K562 (cell line): ENCODE measurements at regions not wholly inside any gene's neighbourhood (a gene's known extent, or its start where the extent isn't known, plus 50 kb on each side); places are given as distances from the start of the nearest gene placed in this dataset.

Source experiments
- ATAC-seq: fragments of 200-7000 bp; cut with Tn5 transposase; 3 replicates; pipeline ENCODE4 v1.9.1; 2020; ENCODE audit warnings: moderate library complexity
- BruUV-seq: library from RNA; stranded (reverse); fragments of 400-500 nt; replicated peaks from 2 replicates; lab custom pipeline; 2021; lab: Mats Ljungman, UMichigan
- CTCF ChIA-PET: fragments of 300-600 bp; formaldehyde crosslinking; extraction: SDS; loops from one replicate; lab custom pipeline; 2021; ENCODE audit warnings: low intra/inter-chr PET ratio; lab: Yijun Ruan, JAX
- POLR2A ChIA-PET: fragments of 300-600, 350-650 bp; sonication (Branson Sonifier 250); formaldehyde crosslinking; extraction: SDS; loops from one replicate; lab custom pipeline; 2021; ENCODE audit warnings: antibody characterized with exemption, inconsistent platforms; lab: Yijun Ruan, JAX
- DNase-seq, 4 experiments: peaks; one replicate each; pipeline versions ENCODE4 v3.0.0 to v3.0.0-alpha.2; 2011 to 2018; ENCODE audit warnings: low spot score in 3 of 4, mixed read lengths in 3 of 4; ENCODE audit errors: extremely low read depth in 1 of 4
- FAIRE-seq: peaks from 2 replicates; lab custom pipeline; 2011; peaks lifted over from hg19 to GRCh38; lab: Jason Lieb, UNC
- H2AFZ ChIP-seq: 2 replicates; pipeline ENCODE4 v1.6.0; 2011; ENCODE audit warnings: low read depth, low read length, control low read depth, inconsistent platforms
- H3K27ac ChIP-seq: fragments of 200-600 bp; 3 replicates; pipeline ENCODE4 v1.8.0; 2011; ENCODE audit warnings: low read depth, mild to moderate bottlenecking, control low read depth, inconsistent platforms, low read length, moderate library complexity, mixed read lengths; ENCODE audit errors: extremely low read depth
- H3K27me3 ChIP-seq, 2 experiments: fragments of 300-600 bp in 1 of 2; 2 replicates in 1 of 2; 3 replicates in 1 of 2; pipeline versions ENCODE4 v1.6.0 to v1.8.0; 2011; ENCODE audit warnings: inconsistent platforms in 2 of 2, low read length in 2 of 2, mild to moderate bottlenecking in 1 of 2, mixed read lengths in 1 of 2, moderate library complexity in 1 of 2; ENCODE audit not compliant: control insufficient read depth in 2 of 2, insufficient read depth in 2 of 2
- H3K36me3 ChIP-seq: fragments of 300-600 bp; 3 replicates; pipeline ENCODE4 v1.8.0; 2011; ENCODE audit warnings: mild to moderate bottlenecking, low read length, inconsistent platforms; ENCODE audit not compliant: control insufficient read depth, insufficient read depth
- H3K4me1 ChIP-seq, 2 experiments: fragments of 200-600 bp in 1 of 2; replicated peaks in 1 of 2; 2 replicates in 1 of 2; 3 replicates in 1 of 2; pipeline versions ENCODE4 v1.5.1 to v1.8.0; 2011; ENCODE audit warnings: inconsistent platforms in 2 of 2, low read length in 2 of 2, mild to moderate bottlenecking in 1 of 2, mixed read lengths in 1 of 2, moderate library complexity in 1 of 2; ENCODE audit not compliant: control insufficient read depth in 2 of 2, insufficient read depth in 2 of 2
- H3K4me2 ChIP-seq: 2 replicates; pipeline ENCODE4 v1.6.1; 2011; ENCODE audit warnings: low read length, control low read depth, inconsistent platforms, mixed read lengths; ENCODE audit not compliant: insufficient read depth
- H3K4me3 ChIP-seq: fragments of 200-600 bp; sonication (generic), shearing (Covaris generic); 2 replicates; pipeline ENCODE4 v1.5.1; 2016; ENCODE audit warnings: control low read depth, inconsistent platforms
- H3K79me2 ChIP-seq: fragments of 200-600 bp; 3 replicates; pipeline ENCODE4 v1.8.0; 2011; ENCODE audit warnings: low read length, inconsistent platforms; ENCODE audit not compliant: control insufficient read depth, insufficient read depth
- H3K9ac ChIP-seq, 2 experiments: 2 replicates each; pipeline versions ENCODE4 v1.6.0 to v1.6.1; 2011; ENCODE audit warnings: low read depth in 2 of 2, low read length in 2 of 2, control low read depth in 1 of 2, inconsistent platforms in 1 of 2, mild to moderate bottlenecking in 1 of 2, mixed read lengths in 1 of 2; ENCODE audit not compliant: insufficient read depth in 1 of 2
- H3K9me1 ChIP-seq: one replicate; pipeline ENCODE4 v1.6.0; 2011; ENCODE audit warnings: inconsistent platforms, mild to moderate bottlenecking, low read length, moderate library complexity; ENCODE audit not compliant: control insufficient read depth, insufficient read depth
- H3K9me3 ChIP-seq: replicated peaks from 2 replicates; pipeline ENCODE4 v1.5.1; 2011; ENCODE audit warnings: low read depth, low read length, inconsistent platforms; ENCODE audit not compliant: control insufficient read depth, insufficient read depth
- H4K20me1 ChIP-seq: replicated peaks from 2 replicates; pipeline ENCODE4 v1.6.1; 2011; ENCODE audit warnings: low read length, inconsistent platforms, mixed read lengths; ENCODE audit not compliant: control insufficient read depth, insufficient read depth
- NRF1 ChIP-seq, 2 experiments: fragments of 450-650 bp; IDR thresholded peaks in 1 of 2; conservative IDR thresholded peaks in 1 of 2; 2 replicates each; pipeline ENCODE4 v1.6.1; 2014; ENCODE audit warnings: mild to moderate bottlenecking in 2 of 2
- POLR2A ChIP-seq: fragments of 450-650 bp; conservative IDR thresholded peaks from 2 replicates; pipeline ENCODE4 v1.6.1; 2016
- SMARCA5 ChIP-seq: fragments of 450-650 bp; IDR thresholded peaks from 2 replicates; pipeline ENCODE4 v1.6.1; 2016
- WGBS: fragments of 100-300 bp; shearing (Covaris generic); methylation state at CpG from one replicate; pipeline ENCODE4 v1.1.6; 2016; ENCODE audit warnings: low coverage, mixed read lengths; ENCODE audit not compliant: insufficient coverage; ENCODE audit errors: missing lambda C conversion rate; 5-methylcytosine and 5-hydroxymethylcytosine counted together
- in situ Hi-C: fragments of 300-500 bp; cut with MboI; formaldehyde crosslinking; loops from 4 replicates; pipeline ENCODE4 v1.15.0; 2018; ENCODE audit warnings: inconsistent platforms, mixed read lengths
- intact Hi-C: fragments of 100-400 bp; cut with micrococcal nuclease; formaldehyde crosslinking; loops from 2 replicates; pipeline ENCODE4 v1.14.2; 2022

GRCh38 chrX:99371976-99372595, 1038.0 kb downstream of the PCDH19 start:
- DNase-seq, result no peak
- ATAC-seq, result no peak
- CTCF ChIA-PET, result no interaction called here
- H3K4me1 ChIP-seq, result no peaks in the 10 kb centered on the region
- H3K4me3 ChIP-seq, result no peak overlapping the region
- TF ChIP-seq POLR2A, result no peak
- peak; percentile 13 to 16; a peak in 1 of 4 replicates for TF ChIP-seq NRF1 (conservative IDR thresholded peaks at IDR 0.05 in 1 of 2, IDR thresholded peaks at IDR 0.05 in 1 of 2)
- TF ChIP-seq, all 486 proteins: peak for 1
- no peak for FAIRE-seq
- H3K27ac ChIP-seq, result no peak overlapping the region
- H3K9me1 ChIP-seq, result no peaks in the 10 kb centered on the region
- no peaks in the 10 kb centered on the region for H4K20me1 ChIP-seq
- POLR2A ChIA-PET, result no interaction called here
- BruUV-seq, result no TSS peak
- intact Hi-C loops (no loop called here), in situ Hi-C loops (no loop called here)
- H3K36me3 ChIP-seq, result no peaks in the 10 kb centered on the region
- no peaks in the 10 kb centered on the region for H3K9me3 ChIP-seq
- no peaks in the 10 kb centered on the region for H3K79me2 ChIP-seq
- H3K9ac ChIP-seq, result no peak overlapping the region
- WGBS, result 0% methylated on average over 20 of the region's 53 CpGs
- H2AFZ ChIP-seq, result no peak overlapping the region
- no peak overlapping the region for H3K4me2 ChIP-seq
- no peaks in the 10 kb centered on the region for H3K27me3 ChIP-seq

GRCh38 chrX:99353412-99353811, 1056.7 kb downstream of the PCDH19 start:
- in situ Hi-C loops (no loop called here), intact Hi-C loops (no loop called here)
- 0% methylated on average over 1 of the region's 1 CpG for WGBS
- Histone ChIP-seq H3K4me3 (no peak overlapping the region), H2AFZ (no peak overlapping the region), H3K9ac (no peak overlapping the region), H3K27me3 (no peaks in the 10 kb centered on the region), H3K9me3 (no peaks in the 10 kb centered on the region), H3K9me1 (no peaks in the 10 kb centered on the region), H3K4me1 (no peaks in the 10 kb centered on the region), H3K4me2 (no peak overlapping the region), H3K27ac (no peak overlapping the region), H3K79me2 (no peaks in the 10 kb centered on the region), H4K20me1 (no peaks in the 10 kb centered on the region), H3K36me3 (no peaks in the 10 kb centered on the region)
- FAIRE-seq, result no peak
- ChIA-PET CTCF (no interaction called here), POLR2A (no interaction called here)
- no peak for ATAC-seq
- DNase-seq, result no peak
- TF ChIP-seq SMARCA5, result no peak
- no TSS peak for BruUV-seq
